ENCODE measurements at regions not wholly inside any gene's neighbourhood (a gene's known extent, or its start where the extent isn't known, plus 50 kb on each side); places are given as distances from the start of the nearest gene placed in this dataset.

- no peak for DNase-seq (ENCODE audit: low spot score)
- TF ChIP-seq CTCF (IDR thresholded peaks at IDR 0.05) = no peak
- ATAC-seq (ENCODE audit: low FRiP score) = no peak
Observed at GRCh38 chr3:127041264-127041820, 58.4 kb downstream of the PLXNA1 start.

- no peak for ATAC-seq (ENCODE audit: low FRiP score)
- no peak for DNase-seq (ENCODE audit: low spot score)
- no peak for TF ChIP-seq CTCF (IDR thresholded peaks at IDR 0.05)
Observed at GRCh38 chr3:127041933-127042332, 59.0 kb downstream of the PLXNA1 start.

- ATAC-seq (ENCODE audit: low FRiP score) (no peak), DNase-seq (ENCODE audit: low spot score) (no peak)
Observed at GRCh38 chr3:127042634-127043033, 59.7 kb downstream of the PLXNA1 start.

GRCh38 chr3:127043041-127043641, 60.2 kb downstream of the PLXNA1 start:
- no peak for TF ChIP-seq CTCF (IDR thresholded peaks at IDR 0.05)
- no peak for DNase-seq (ENCODE audit: low spot score)

More at GRCh38 chr3:127042634-127043033, 59.7 kb downstream of the PLXNA1 start:
- no peak for TF ChIP-seq CTCF (IDR thresholded peaks at IDR 0.05)

GRCh38 chr3:127043731-127044510, 61.0 kb downstream of the PLXNA1 start:
- TF ChIP-seq CTCF (IDR thresholded peaks at IDR 0.05) = no peak
- no peak for DNase-seq (ENCODE audit: low spot score)
- no peak for ATAC-seq (ENCODE audit: low FRiP score)

More at GRCh38 chr3:127043041-127043641, 60.2 kb downstream of the PLXNA1 start:
- peak; percentile 56 for ATAC-seq (ENCODE audit: low FRiP score)

GRCh38 chr3:127044996-127045395, 62.1 kb downstream of the PLXNA1 start:
- no peak for TF ChIP-seq CTCF (IDR thresholded peaks at IDR 0.05)
- ATAC-seq (ENCODE audit: low FRiP score) = no peak
- no peak for DNase-seq (ENCODE audit: low spot score)
